Myocyte (in vitro differentiated cells): ENCODE measurements at regions not wholly inside any gene's neighbourhood (a gene's known extent, or its start where the extent isn't known, plus 50 kb on each side); places are given as distances from the start of the nearest gene placed in this dataset.

Experiments
- DNase-seq: peaks from one replicate; pipeline ENCODE4 v3.0.0-alpha.2; 2012; ENCODE audit warnings: low read depth

- no peak for DNase-seq
Observed at GRCh38 chr10:116792817-116793216, 50.5 kb upstream of the HSPA12A start.

- no peak for DNase-seq
Observed at GRCh38 chr10:116796469-116796868, 52.8 kb upstream of the ENO4 start.

DNA sequence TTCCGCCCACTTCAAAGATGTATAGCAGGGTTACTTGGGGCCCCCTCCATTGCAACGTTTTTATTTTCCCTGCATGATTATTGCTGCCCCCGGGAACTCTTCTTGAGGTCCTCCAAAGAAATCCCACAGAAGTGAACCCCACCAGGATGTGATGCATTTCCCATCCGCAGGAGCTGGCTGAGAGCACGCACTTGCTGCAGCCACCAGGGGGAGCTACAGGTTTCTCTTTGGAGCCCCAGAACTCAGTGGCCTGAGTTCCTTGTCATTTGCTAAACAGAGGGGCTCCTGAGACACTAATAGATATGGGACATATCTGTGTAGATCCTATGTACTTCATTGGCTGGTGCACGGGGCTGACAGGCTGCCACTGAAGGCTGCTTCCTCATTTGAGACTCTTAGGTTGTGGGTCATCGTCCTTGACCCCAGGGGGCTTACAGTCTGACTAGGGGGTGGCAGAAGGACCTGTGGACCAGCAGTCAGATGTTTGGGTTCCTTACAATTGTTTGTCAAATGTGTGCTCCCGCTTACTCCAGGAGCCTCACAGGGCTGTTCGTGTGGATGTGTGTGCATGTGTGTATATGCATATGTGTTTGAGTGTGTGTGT, 52.3 kb upstream of the ENO4 start:
- peak; percentile 82 for DNase-seq

DNA sequence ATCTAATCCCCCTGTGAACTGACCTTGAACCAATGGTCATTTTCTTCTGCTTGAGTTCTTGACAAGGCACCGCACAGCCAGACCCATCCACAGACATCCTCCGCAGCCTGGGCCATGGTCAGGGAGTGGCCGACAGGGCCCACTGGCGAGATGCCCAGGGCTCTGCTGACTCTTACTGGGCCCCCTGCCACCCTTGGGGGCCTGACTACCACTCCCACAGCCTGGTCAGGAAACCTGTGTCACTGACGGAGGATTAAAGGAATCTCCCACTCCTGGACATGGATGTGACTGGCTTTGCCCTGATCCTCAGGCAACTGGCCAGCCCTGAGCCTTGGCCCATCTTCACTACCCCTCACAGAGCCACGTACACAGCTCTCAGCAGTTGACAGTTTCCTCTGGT, 50.4 kb upstream of the ENO4 start:
- DNase-seq, result no peak
